Tibial nerve (tissue), 4 donors: ENCODE measurements at regions not wholly inside any gene's neighbourhood (a gene's known extent, or its start where the extent isn't known, plus 50 kb on each side); places are given as distances from the start of the nearest gene placed in this dataset.

Experiments used
- DNase-seq, 2 donors: peaks; one replicate each; pipeline ENCODE4 v3.0.0-alpha.2; 2019; ENCODE audit warnings: low spot score in 2 of 2
- H3K27ac ChIP-seq, 4 donors: fragments of 200-600 bp; sonication (generic) in 3 of 4; one replicate each; pipeline ENCODE4 v1.5.1; 2017 to 2019; ENCODE audit warnings: mild to moderate bottlenecking in 1 of 4
- H3K27me3 ChIP-seq, 2 donors: fragments of 200-600 bp; sonication (generic) in 1 of 2; one replicate each; pipeline versions ENCODE4 v1.5.1 to v1.6.0; 2017 to 2019
- H3K36me3 ChIP-seq, 3 donors: fragments of 200-600 bp; sonication (generic); one replicate each; pipeline ENCODE4 v1.5.1; 2018 to 2019
- H3K4me1 ChIP-seq, 4 donors: fragments of 200-600 bp; sonication (generic) in 3 of 4; one replicate each; pipeline ENCODE4 v1.5.1; 2017 to 2019
- H3K4me3 ChIP-seq, 4 donors: fragments of 200-600 bp; sonication (generic) in 3 of 4; one replicate each; pipeline ENCODE4 v1.5.1; 2017 to 2019; ENCODE audit warnings: mild to moderate bottlenecking in 1 of 4, moderate library complexity in 1 of 4
- H3K9me3 ChIP-seq, 4 donors: fragments of 200-600 bp; sonication (generic) in 3 of 4; one replicate each; pipeline ENCODE4 v1.5.1; 2017 to 2019
- CTCF ChIP-seq, 5 experiments: fragments of 200-600 bp in 3 of 5; fragments of 450-650 bp in 2 of 5; sonication (generic) in 3 of 5; IDR thresholded peaks; one replicate each; pipeline ENCODE4 v1.5.1; 2016 to 2019; ENCODE audit warnings: antibody characterized with exemption in 5 of 5, mild to moderate bottlenecking in 3 of 5, moderate library complexity in 2 of 5
- EP300 ChIP-seq, 2 donors: sonication (generic); formaldehyde crosslinking; IDR thresholded peaks; one replicate each; pipeline ENCODE4 v1.6.1; 2017; ENCODE audit warnings: antibody characterized with exemption in 2 of 2, mild to moderate bottlenecking in 1 of 2
- POLR2A ChIP-seq, 2 donors: fragments of 450-650 bp; IDR thresholded peaks; one replicate each; pipeline ENCODE4 v1.6.1; 2017; ENCODE audit warnings: antibody characterized with exemption in 2 of 2, mild to moderate bottlenecking in 2 of 2, moderate library complexity in 2 of 2
- WGBS, 2 donors: methylation state at CpG; one replicate each; pipeline ENCODE4 v1.1.5; 2018; 5-methylcytosine and 5-hydroxymethylcytosine counted together

GRCh38 chr3:103406320-103406850 is 971.6 kb downstream of the ZPLD1 start:
- no peaks in the 10 kb centered on the region for H3K9me3 ChIP-seq
- 86 to 89% methylated on average over 7 of the region's 7 CpGs for WGBS, 2 donors
- no peaks in the 10 kb centered on the region for H3K36me3 ChIP-seq
- no peak for DNase-seq
- H3K4me1 ChIP-seq = no peaks in the 10 kb centered on the region
- H3K27ac ChIP-seq = no peak overlapping the region
- H3K4me3 ChIP-seq = no peak overlapping the region
- no peaks in the 10 kb centered on the region for H3K27me3 ChIP-seq
- TF ChIP-seq EP300 (IDR thresholded peaks at IDR 0.05) = no peak
- no peak for TF ChIP-seq CTCF (IDR thresholded peaks at IDR 0.05)
- no peak for TF ChIP-seq POLR2A (IDR thresholded peaks at IDR 0.05)

- no peaks in the 10 kb centered on the region for H3K36me3 ChIP-seq
- H3K9me3 ChIP-seq = no peaks in the 10 kb centered on the region
- WGBS, 2 donors = 74 to 77% methylated on average over 17 of the region's 17 CpGs
- DNase-seq = no peak
- H3K4me1 ChIP-seq = no peaks in the 10 kb centered on the region
- no peaks in the 10 kb centered on the region for H3K27me3 ChIP-seq
- H3K4me3 ChIP-seq = no peak overlapping the region
- TF ChIP-seq EP300 (IDR thresholded peaks at IDR 0.05) (no peak), POLR2A (IDR thresholded peaks at IDR 0.05) (no peak), CTCF (IDR thresholded peaks at IDR 0.05) (no peak)
- no peak overlapping the region for H3K27ac ChIP-seq
Observed at GRCh38 chr3:103410231-103410630, 975.4 kb downstream of the ZPLD1 start.

DNA sequence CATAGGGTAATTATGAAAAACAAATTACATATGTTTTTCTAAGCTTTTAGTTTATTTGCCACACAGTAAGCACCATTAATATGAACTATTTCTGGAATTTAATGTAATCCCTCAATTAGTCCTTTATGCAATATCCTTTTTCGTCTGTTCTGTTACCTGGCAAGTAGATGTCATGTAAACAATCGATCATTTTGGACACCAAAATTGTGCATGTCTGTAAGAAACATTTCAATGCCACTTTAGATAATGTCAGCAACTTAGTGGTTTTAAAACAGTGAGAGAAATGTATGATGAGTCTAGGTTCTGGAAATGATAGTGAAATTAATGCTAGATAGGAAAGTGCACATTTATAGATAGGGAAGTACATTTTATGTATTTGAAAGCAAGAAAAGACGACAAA is 986.6 kb downstream of the ZPLD1 start:
- H3K36me3 ChIP-seq = no peaks in the 10 kb centered on the region
- H3K4me3 ChIP-seq = no peak overlapping the region
- 80 to 85% methylated on average over 3 of the region's 3 CpGs for WGBS, 2 donors
- peaks cover 0 to 5% (median 0%) of the 10 kb centered on the region in 4 donors for H3K9me3 ChIP-seq
- no peaks in the 10 kb centered on the region for H3K27me3 ChIP-seq
- no peak for TF ChIP-seq EP300 (IDR thresholded peaks at IDR 0.05)
- TF ChIP-seq CTCF (IDR thresholded peaks at IDR 0.05) = no peak
- TF ChIP-seq POLR2A (IDR thresholded peaks at IDR 0.05) = no peak
- H3K4me1 ChIP-seq = no peaks in the 10 kb centered on the region
- DNase-seq = no peak
- H3K27ac ChIP-seq = no peak overlapping the region

- H3K27ac ChIP-seq = no peak overlapping the region
- no peaks in the 10 kb centered on the region for H3K9me3 ChIP-seq
- no peaks in the 10 kb centered on the region for H3K36me3 ChIP-seq
- no peaks in the 10 kb centered on the region for H3K4me1 ChIP-seq
- 75 to 85% methylated on average over 4 of the region's 4 CpGs for WGBS, 2 donors
- no peaks in the 10 kb centered on the region for H3K27me3 ChIP-seq
- no peak overlapping the region for H3K4me3 ChIP-seq
- DNase-seq = no peak
- TF ChIP-seq CTCF (IDR thresholded peaks at IDR 0.05) (no peak), POLR2A (IDR thresholded peaks at IDR 0.05) (no peak), EP300 (IDR thresholded peaks at IDR 0.05) (no peak)
Observed at GRCh38 chr3:103437883-103438282, 1003.1 kb downstream of the ZPLD1 start.

DNA sequence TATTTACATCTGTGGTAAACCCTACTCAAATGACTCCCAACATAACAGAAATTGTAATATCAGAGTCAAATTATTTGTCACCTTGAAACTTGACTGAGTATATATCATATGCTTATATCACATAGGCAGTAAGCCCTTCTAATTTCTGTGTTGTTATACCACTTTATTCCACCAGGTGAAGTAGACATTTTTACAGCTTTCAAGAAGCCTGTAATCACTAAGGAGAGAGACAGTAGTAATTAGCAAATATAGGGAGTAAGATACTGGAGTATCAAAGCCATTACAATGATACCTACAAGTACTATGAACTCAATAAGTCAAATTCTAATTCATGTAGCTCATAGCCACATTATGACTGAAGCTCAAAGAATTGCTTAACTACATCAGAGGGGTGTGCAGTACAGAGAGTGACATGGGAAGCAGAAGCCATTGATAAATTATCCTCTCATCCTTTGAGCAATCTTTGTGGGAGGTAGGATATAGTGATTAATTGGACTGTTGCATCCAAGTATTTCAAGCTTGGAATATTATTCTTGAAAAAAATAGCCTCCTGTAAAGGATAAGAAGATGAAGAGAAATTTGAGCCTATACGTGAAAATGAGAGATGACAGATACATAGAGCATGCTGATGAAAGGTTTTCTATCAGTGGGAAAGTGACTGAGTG is 1005.9 kb downstream of the ZPLD1 start:
- 54 to 76% methylated on average over 1 of the region's 1 CpG for WGBS, 2 donors
- no peak overlapping the region for H3K4me3 ChIP-seq
- H3K36me3 ChIP-seq = no peaks in the 10 kb centered on the region
- no peaks in the 10 kb centered on the region for H3K4me1 ChIP-seq
- H3K9me3 ChIP-seq = no peaks in the 10 kb centered on the region
- H3K27ac ChIP-seq = no peak overlapping the region
- no peak for DNase-seq
- no peaks in the 10 kb centered on the region for H3K27me3 ChIP-seq
- TF ChIP-seq EP300 (IDR thresholded peaks at IDR 0.05) (no peak), CTCF (IDR thresholded peaks at IDR 0.05) (peak in 2 of 5 experiments; percentile 8 to 12), POLR2A (IDR thresholded peaks at IDR 0.05) (no peak)
